ENCODE measurements at regions not wholly inside any gene's neighbourhood (a gene's known extent, or its start where the extent isn't known, plus 50 kb on each side); places are given as distances from the start of the nearest gene placed in this dataset.

- no peak overlapping the region for H3K4me3 ChIP-seq (ENCODE audit: low read length)
- DNase-seq (ENCODE audit: low read depth) = no peak
- TF ChIP-seq, protein P1, sequence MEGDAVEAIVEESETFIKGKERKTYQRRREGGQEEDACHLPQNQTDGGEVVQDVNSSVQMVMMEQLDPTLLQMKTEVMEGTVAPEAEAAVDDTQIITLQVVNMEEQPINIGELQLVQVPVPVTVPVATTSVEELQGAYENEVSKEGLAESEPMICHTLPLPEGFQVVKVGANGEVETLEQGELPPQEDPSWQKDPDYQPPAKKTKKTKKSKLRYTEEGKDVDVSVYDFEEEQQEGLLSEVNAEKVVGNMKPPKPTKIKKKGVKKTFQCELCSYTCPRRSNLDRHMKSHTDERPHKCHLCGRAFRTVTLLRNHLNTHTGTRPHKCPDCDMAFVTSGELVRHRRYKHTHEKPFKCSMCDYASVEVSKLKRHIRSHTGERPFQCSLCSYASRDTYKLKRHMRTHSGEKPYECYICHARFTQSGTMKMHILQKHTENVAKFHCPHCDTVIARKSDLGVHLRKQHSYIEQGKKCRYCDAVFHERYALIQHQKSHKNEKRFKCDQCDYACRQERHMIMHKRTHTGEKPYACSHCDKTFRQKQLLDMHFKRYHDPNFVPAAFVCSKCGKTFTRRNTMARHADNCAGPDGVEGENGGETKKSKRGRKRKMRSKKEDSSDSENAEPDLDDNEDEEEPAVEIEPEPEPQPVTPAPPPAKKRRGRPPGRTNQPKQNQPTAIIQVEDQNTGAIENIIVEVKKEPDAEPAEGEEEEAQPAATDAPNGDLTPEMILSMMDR (IDR thresholded peaks at IDR 0.05; ENCODE audit: insufficient read depth, low read depth, low read length, missing control alignments) = no peak
Measured at GRCh38 chr5:30050056-30050815, 1143.2 kb upstream of the CDH6 start.

GRCh38 chr5:30042677-30043076 lies 1150.8 kb upstream of the CDH6 start:
- DNase-seq (ENCODE audit: low read depth) = no peak
- H3K4me3 ChIP-seq (ENCODE audit: low read length) = no peak overlapping the region
- TF ChIP-seq, protein P1 (IDR thresholded peaks at IDR 0.05; ENCODE audit: insufficient read depth, low read depth, low read length, missing control alignments) = no peak

DNA sequence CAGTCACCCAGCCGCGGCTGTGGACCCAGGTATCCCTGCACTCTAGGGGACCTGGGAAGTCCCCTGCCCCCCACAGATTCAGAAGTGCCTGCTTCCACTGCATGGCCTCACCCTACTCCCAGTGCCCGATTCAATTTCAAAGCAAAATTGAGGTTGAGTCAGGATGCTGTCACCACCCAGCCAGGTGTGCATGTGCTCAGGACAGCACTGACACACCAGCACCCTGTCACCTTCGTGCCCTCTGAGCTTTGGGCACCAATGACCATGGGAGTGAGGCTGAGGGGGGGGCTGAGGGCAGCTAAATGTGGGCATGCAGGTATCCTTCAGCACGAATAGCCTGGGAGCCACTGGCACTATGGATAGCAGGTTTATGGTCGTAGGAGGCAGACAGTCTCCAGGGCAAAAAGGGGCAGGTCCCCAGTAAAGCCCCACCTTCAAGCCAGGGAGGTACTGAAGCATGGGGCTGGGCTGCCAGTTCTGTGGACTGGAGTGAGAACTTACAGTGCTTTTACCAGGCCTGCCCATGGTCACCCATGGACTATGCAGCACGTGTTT lies 1151.6 kb upstream of the CDH6 start:
- TF ChIP-seq, protein P1 (IDR thresholded peaks at IDR 0.05; ENCODE audit: insufficient read depth, low read depth, low read length, missing control alignments) = no peak
- H3K4me3 ChIP-seq (ENCODE audit: low read length) = no peak overlapping the region
- no peak for DNase-seq (ENCODE audit: low read depth)

GRCh38 chr5:30041291-30041690 lies 1152.2 kb upstream of the CDH6 start:
- no peak for DNase-seq (ENCODE audit: low read depth)
- no peak overlapping the region for H3K4me3 ChIP-seq (ENCODE audit: low read length)
- TF ChIP-seq, protein P1 (IDR thresholded peaks at IDR 0.05; ENCODE audit: insufficient read depth, low read depth, low read length, missing control alignments) = no peak

DNA sequence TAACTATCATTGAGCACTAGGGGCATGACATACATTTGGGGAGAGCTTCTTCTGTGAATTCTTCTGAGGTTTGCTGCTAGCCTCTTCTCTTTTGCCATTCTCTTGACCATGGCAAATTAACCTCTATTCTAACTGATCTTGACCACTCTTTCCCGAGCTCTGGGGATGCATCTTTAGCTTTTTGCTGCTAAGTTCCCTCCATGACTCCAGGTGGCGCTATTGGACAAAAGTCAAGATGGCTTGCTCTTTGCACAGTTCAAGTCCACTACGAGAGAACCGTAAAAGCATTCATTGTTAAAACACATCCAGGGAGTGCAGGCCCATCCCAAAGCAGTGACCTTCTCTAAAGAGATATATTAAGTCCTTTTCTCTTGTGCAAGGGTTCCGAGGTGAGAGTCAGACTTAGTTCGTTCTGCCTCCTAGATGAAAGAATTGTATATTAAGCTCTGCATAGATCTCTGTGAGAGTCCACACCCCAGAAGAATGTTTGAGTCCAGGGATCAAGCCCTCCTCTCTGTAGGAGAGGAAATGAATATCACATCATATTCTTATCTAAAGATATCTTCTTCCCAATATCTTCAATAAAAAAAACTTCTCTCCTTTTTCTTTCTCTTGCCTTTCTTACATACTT lies 1152.9 kb upstream of the CDH6 start:
- TF ChIP-seq, protein P1 (IDR thresholded peaks at IDR 0.05; ENCODE audit: insufficient read depth, low read depth, low read length, missing control alignments) = peak; percentile 67
- DNase-seq (ENCODE audit: low read depth) = peak; percentile 69
- H3K4me3 ChIP-seq (ENCODE audit: low read length) = no peak overlapping the region

GRCh38 chr5:30039379-30039778 lies 1154.1 kb upstream of the CDH6 start:
- no peak overlapping the region for H3K4me3 ChIP-seq (ENCODE audit: low read length)
- TF ChIP-seq, protein P1 (IDR thresholded peaks at IDR 0.05; ENCODE audit: insufficient read depth, low read depth, low read length, missing control alignments) = no peak
- no peak for DNase-seq (ENCODE audit: low read depth)

Measured in epithelial cell of esophagus (primary cell).